ENCODE measurements at regions not wholly inside any gene's neighbourhood (a gene's known extent, or its start where the extent isn't known, plus 50 kb on each side); places are given as distances from the start of the nearest gene placed in this dataset.

DNA sequence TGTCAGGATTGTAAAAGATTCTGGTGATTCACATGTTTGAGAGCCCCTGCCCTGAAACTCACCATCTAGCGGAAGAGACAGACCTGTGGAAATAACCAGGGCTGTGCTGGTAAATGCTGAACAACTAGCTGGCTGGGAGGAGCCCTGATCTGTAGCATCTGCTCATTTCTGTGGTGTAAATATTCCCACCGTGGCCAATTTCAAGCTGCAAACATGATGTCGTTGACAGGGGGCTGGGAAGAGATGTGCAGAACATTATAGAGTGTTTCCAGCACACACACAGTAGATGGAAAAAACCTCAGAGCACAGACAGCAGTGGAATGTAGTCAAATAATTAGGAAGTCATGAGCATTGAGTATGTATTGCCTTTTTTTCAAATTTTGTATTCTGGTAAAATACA is 138.2 kb downstream of the PHETA1 start:
- H3K4me3 ChIP-seq (ENCODE audit: low read length): no peak overlapping the region
- H4K20me1 ChIP-seq (ENCODE audit: insufficient read depth): no peaks in the 10 kb centered on the region
- no peaks in the 10 kb centered on the region for H3K9me2 ChIP-seq (ENCODE audit: insufficient read depth, low read length)
- no peak overlapping the region for H3K9ac ChIP-seq (ENCODE audit: low read length)
- TF ChIP-seq RAD21 (conservative IDR thresholded peaks at IDR 0.05) (no peak), POLR2AphosphoS5 (IDR thresholded peaks at IDR 0.05) (no peak), SMC3 (conservative IDR thresholded peaks at IDR 0.05; ENCODE audit: poor library complexity) (no peak), TAF1 (IDR thresholded peaks at IDR 0.05; ENCODE audit: low read depth) (no peak)
- H3K27me3 ChIP-seq (ENCODE audit: insufficient read depth, low read depth, low read length): no peaks in the 10 kb centered on the region
- H3K36me3 ChIP-seq (ENCODE audit: insufficient read depth, low read length): no peaks in the 10 kb centered on the region
- no peaks in the 10 kb centered on the region for H3K9me3 ChIP-seq (ENCODE audit: low read length)
- no peaks in the 10 kb centered on the region for H3K79me2 ChIP-seq (replicated peaks; ENCODE audit: insufficient read depth, low read length)
- H3F3A ChIP-seq (ENCODE audit: insufficient read depth, low read length, poor library complexity, severe bottlenecking): no peaks in the 10 kb centered on the region
- H3K4me2 ChIP-seq (ENCODE audit: low read length): no peak overlapping the region
- H2AFZ ChIP-seq (ENCODE audit: low read depth, low read length): no peak overlapping the region
- no peak overlapping the region for H3K27ac ChIP-seq (ENCODE audit: low read length)

DNA sequence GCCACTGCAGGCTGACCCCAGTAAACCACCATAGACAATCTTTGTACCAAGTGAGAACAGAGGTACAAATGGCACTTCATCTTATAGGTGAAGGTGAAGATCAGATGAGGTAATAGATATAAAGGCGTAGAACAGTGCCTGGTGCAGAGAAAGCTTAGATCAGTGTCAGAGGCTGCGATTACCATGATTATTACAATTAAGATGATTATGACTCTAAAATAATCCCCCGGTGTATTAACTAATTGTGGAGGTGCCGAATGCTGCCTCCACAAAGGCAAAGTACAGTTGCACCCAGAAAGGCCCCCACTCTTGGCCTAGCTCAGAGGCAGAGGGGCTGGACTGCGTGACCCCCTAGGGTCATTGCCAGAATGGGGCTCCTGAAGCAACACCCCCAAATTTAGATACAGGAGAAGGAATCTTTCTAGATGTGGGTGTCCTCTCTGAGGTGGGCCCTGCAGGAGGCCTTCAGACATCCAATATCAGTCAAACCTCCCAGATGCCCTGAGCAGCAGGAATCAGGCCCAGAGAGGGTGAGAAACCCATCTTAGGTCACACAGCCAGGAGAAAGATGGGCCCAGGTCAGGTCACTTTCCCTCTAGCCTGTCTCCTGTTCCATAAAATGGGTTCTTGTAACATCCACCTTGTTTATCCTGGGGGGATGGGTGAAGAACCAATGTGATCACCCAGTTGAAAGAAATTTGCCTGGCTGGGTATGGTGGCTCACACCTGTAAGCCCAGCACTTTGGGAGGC is 139.8 kb downstream of the PHETA1 start:
- no peaks in the 10 kb centered on the region for H3K9me2 ChIP-seq (ENCODE audit: insufficient read depth, low read length)
- no peaks in the 10 kb centered on the region for H3F3A ChIP-seq (ENCODE audit: insufficient read depth, low read length, poor library complexity, severe bottlenecking)
- no peaks in the 10 kb centered on the region for H3K79me2 ChIP-seq (replicated peaks; ENCODE audit: insufficient read depth, low read length)
- no peak overlapping the region for H2AFZ ChIP-seq (ENCODE audit: low read depth, low read length)
- H3K9me3 ChIP-seq (ENCODE audit: low read length): no peaks in the 10 kb centered on the region
- H3K4me3 ChIP-seq (ENCODE audit: low read length): no peak overlapping the region
- no peak overlapping the region for H3K4me2 ChIP-seq (ENCODE audit: low read length)
- no peak for TF ChIP-seq EP300 (conservative IDR thresholded peaks at IDR 0.05; ENCODE audit: poor library complexity, severe bottlenecking)
- TF ChIP-seq, protein P1, sequence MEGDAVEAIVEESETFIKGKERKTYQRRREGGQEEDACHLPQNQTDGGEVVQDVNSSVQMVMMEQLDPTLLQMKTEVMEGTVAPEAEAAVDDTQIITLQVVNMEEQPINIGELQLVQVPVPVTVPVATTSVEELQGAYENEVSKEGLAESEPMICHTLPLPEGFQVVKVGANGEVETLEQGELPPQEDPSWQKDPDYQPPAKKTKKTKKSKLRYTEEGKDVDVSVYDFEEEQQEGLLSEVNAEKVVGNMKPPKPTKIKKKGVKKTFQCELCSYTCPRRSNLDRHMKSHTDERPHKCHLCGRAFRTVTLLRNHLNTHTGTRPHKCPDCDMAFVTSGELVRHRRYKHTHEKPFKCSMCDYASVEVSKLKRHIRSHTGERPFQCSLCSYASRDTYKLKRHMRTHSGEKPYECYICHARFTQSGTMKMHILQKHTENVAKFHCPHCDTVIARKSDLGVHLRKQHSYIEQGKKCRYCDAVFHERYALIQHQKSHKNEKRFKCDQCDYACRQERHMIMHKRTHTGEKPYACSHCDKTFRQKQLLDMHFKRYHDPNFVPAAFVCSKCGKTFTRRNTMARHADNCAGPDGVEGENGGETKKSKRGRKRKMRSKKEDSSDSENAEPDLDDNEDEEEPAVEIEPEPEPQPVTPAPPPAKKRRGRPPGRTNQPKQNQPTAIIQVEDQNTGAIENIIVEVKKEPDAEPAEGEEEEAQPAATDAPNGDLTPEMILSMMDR (IDR thresholded peaks at IDR 0.05; ENCODE audit: poor library complexity, severe bottlenecking): no peak
- TF ChIP-seq POLR2AphosphoS5 (IDR thresholded peaks at IDR 0.05): no peak
- TF ChIP-seq, protein P2, sequence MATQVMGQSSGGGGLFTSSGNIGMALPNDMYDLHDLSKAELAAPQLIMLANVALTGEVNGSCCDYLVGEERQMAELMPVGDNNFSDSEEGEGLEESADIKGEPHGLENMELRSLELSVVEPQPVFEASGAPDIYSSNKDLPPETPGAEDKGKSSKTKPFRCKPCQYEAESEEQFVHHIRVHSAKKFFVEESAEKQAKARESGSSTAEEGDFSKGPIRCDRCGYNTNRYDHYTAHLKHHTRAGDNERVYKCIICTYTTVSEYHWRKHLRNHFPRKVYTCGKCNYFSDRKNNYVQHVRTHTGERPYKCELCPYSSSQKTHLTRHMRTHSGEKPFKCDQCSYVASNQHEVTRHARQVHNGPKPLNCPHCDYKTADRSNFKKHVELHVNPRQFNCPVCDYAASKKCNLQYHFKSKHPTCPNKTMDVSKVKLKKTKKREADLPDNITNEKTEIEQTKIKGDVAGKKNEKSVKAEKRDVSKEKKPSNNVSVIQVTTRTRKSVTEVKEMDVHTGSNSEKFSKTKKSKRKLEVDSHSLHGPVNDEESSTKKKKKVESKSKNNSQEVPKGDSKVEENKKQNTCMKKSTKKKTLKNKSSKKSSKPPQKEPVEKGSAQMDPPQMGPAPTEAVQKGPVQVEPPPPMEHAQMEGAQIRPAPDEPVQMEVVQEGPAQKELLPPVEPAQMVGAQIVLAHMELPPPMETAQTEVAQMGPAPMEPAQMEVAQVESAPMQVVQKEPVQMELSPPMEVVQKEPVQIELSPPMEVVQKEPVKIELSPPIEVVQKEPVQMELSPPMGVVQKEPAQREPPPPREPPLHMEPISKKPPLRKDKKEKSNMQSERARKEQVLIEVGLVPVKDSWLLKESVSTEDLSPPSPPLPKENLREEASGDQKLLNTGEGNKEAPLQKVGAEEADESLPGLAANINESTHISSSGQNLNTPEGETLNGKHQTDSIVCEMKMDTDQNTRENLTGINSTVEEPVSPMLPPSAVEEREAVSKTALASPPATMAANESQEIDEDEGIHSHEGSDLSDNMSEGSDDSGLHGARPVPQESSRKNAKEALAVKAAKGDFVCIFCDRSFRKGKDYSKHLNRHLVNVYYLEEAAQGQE (IDR thresholded peaks at IDR 0.05; ENCODE audit: borderline replicate concordance): no peak
- no peak for TF ChIP-seq MXI1 (conservative IDR thresholded peaks at IDR 0.05; ENCODE audit: poor library complexity, severe bottlenecking)
- TF ChIP-seq SMC3 (conservative IDR thresholded peaks at IDR 0.05; ENCODE audit: poor library complexity): no peak
- TF ChIP-seq EZH2 (IDR thresholded peaks at IDR 0.05; ENCODE audit: borderline replicate concordance, insufficient read depth, low read length, poor library complexity, severe bottlenecking): no peak
- TF ChIP-seq RAD21 (conservative IDR thresholded peaks at IDR 0.05): no peak
- no peak for TF ChIP-seq TAF1 (IDR thresholded peaks at IDR 0.05; ENCODE audit: low read depth)
- no peak overlapping the region for H3K9ac ChIP-seq (ENCODE audit: low read length)
- no peaks in the 10 kb centered on the region for H4K20me1 ChIP-seq (ENCODE audit: insufficient read depth)
- H3K27me3 ChIP-seq (ENCODE audit: insufficient read depth, low read depth, low read length): no peaks in the 10 kb centered on the region
- H3K36me3 ChIP-seq (ENCODE audit: insufficient read depth, low read length): no peaks in the 10 kb centered on the region
- H3K27ac ChIP-seq (ENCODE audit: low read length): no peak overlapping the region
